GM23338 (cell line): ENCODE measurements at regions not wholly inside any gene's neighbourhood (a gene's known extent, or its start where the extent isn't known, plus 50 kb on each side); places are given as distances from the start of the nearest gene placed in this dataset.

ENCODE experiments used
- ATAC-seq: fragments of 200-7000 bp; cut with Tn5 transposase; 3 replicates; pipeline ENCODE4 v1.9.1; 2020
- DNase-seq: peaks from one replicate; pipeline ENCODE4 v3.0.0-alpha.2; 2015; ENCODE audit warnings: low spot score
- H2AFZ ChIP-seq: fragments of 200-600 bp; sonication (generic); 2 replicates; pipeline ENCODE4 v1.8.0; 2016; ENCODE audit warnings: antibody characterized with exemption, mild to moderate bottlenecking, moderate library complexity
- H3F3A ChIP-seq: fragments of 200-600 bp; sonication (generic); replicated peaks from 2 replicates; pipeline ENCODE4 v1.8.0; 2017; ENCODE audit warnings: antibody characterized with exemption, mixed run types, low read depth
- H3K27ac ChIP-seq: fragments of 200-600 bp; sonication (generic); 2 replicates; pipeline ENCODE4 v1.6.1; 2016; ENCODE audit warnings: low read depth
- H3K27me3 ChIP-seq: fragments of 200-600 bp; sonication (generic); 2 replicates; pipeline ENCODE4 v1.8.0; 2016; ENCODE audit warnings: mild to moderate bottlenecking, mixed run types, moderate library complexity; ENCODE audit not compliant: insufficient read depth
- H3K36me3 ChIP-seq: fragments of 200-600 bp; sonication (generic); 2 replicates; pipeline ENCODE4 v1.8.0; 2016; ENCODE audit warnings: mild to moderate bottlenecking; ENCODE audit not compliant: insufficient read depth
- H3K4me1 ChIP-seq: fragments of 200-600 bp; sonication (generic); 2 replicates; pipeline ENCODE4 v1.8.0; 2016; ENCODE audit warnings: mild to moderate bottlenecking, moderate library complexity; ENCODE audit not compliant: insufficient read depth
- H3K4me2 ChIP-seq: fragments of 200-600 bp; sonication (generic); 2 replicates; pipeline ENCODE4 v1.7.1; 2017; ENCODE audit warnings: mixed run types
- H3K4me3 ChIP-seq: fragments of 200-600 bp; sonication (generic); 2 replicates; pipeline ENCODE4 v1.6.1; 2016; ENCODE audit warnings: mixed run types
- H3K79me2 ChIP-seq: fragments of 200-600 bp; sonication (generic); replicated peaks from 2 replicates; pipeline ENCODE4 v1.8.0; 2017; ENCODE audit warnings: mild to moderate bottlenecking; ENCODE audit not compliant: insufficient read depth
- H3K9me2 ChIP-seq: fragments of 200-600 bp; sonication (generic); 2 replicates; pipeline ENCODE4 v1.8.0; 2017; ENCODE audit not compliant: insufficient read depth
- H4K20me1 ChIP-seq: fragments of 200-600 bp; sonication (generic); replicated peaks from 2 replicates; pipeline ENCODE4 v1.8.0; 2017; ENCODE audit warnings: mild to moderate bottlenecking; ENCODE audit not compliant: insufficient read depth
- H3K27ac Mint-ChIP-seq: 2 replicates; pipeline ENCODE4 v1.8.0; 2020; ENCODE audit warnings: inconsistent platforms, mild to moderate bottlenecking, moderate library complexity, mixed read lengths
- H3K27me3 Mint-ChIP-seq: 3 replicates; pipeline ENCODE4 v1.8.0; 2022; ENCODE audit warnings: low read depth, mild to moderate bottlenecking, moderate library complexity, mixed read lengths, inconsistent platforms; ENCODE audit not compliant: insufficient read depth, poor library complexity
- H3K36me3 Mint-ChIP-seq: 3 replicates; pipeline ENCODE4 v1.8.0; 2021; ENCODE audit warnings: low read depth, mild to moderate bottlenecking, inconsistent platforms, moderate library complexity, mixed read lengths
- H3K4me1 Mint-ChIP-seq: 3 replicates; pipeline ENCODE4 v1.8.0; 2020; ENCODE audit warnings: mild to moderate bottlenecking, inconsistent platforms, mixed read lengths
- H3K4me3 Mint-ChIP-seq: 3 replicates; pipeline ENCODE4 v1.8.0; 2021; ENCODE audit warnings: moderate library complexity, mild to moderate bottlenecking, inconsistent platforms, mixed read lengths
- H3K9me3 Mint-ChIP-seq: 3 replicates; pipeline ENCODE4 v1.8.0; 2020; ENCODE audit warnings: moderate library complexity, mild to moderate bottlenecking, inconsistent platforms, mixed read lengths
- EZH2 ChIP-seq: fragments of 200-600 bp; sonication (generic); IDR thresholded peaks from one replicate; pipeline ENCODE4 v1.8.0; 2017; ENCODE audit warnings: antibody characterized with exemption, mild to moderate bottlenecking, low read depth; ENCODE audit not compliant: unreplicated experiment
- EZH2phosphoT487 ChIP-seq: fragments of 200-600 bp; sonication (generic); IDR thresholded peaks from one replicate; pipeline ENCODE4 v1.8.1; 2018; ENCODE audit warnings: antibody characterized with exemption; ENCODE audit not compliant: unreplicated experiment
- NANOG ChIP-seq: IDR thresholded peaks from 2 replicates; pipeline ENCODE4 v1.6.1; 2016; ENCODE audit warnings: antibody characterized with exemption, borderline replicate concordance
- POLR2AphosphoS5 ChIP-seq: IDR thresholded peaks from 2 replicates; pipeline ENCODE4 v1.6.1; 2016; ENCODE audit warnings: antibody characterized with exemption, low read depth
- STAT1 ChIP-seq: IDR thresholded peaks from one replicate; pipeline ENCODE4 v1.6.1; 2016; ENCODE audit warnings: antibody characterized with exemption; ENCODE audit not compliant: unreplicated experiment
- ZNF114 ChIP-seq: fragments of 250-450 bp; sonication (Bioruptor Pico); IDR thresholded peaks from 2 replicates; pipeline ENCODE4 v1.5.0; 2020; ENCODE audit warnings: mild to moderate bottlenecking, moderate library complexity
- ZNF331 ChIP-seq: fragments of 250-450 bp; sonication (Bioruptor Pico); IDR thresholded peaks from 2 replicates; pipeline ENCODE4 v1.5.0; 2020; ENCODE audit warnings: low read depth, mild to moderate bottlenecking, moderate library complexity
- TF ChIP-seq, protein P1 (sequence below): fragments of 250-450 bp; sonication (Bioruptor Pico); IDR thresholded peaks from 2 replicates; pipeline ENCODE4 v1.5.0; 2020; ENCODE audit warnings: mild to moderate bottlenecking, moderate library complexity
- TF ChIP-seq, protein P2 (sequence below), 2 experiments: fragments of 200-600 bp in 1 of 2; sonication (generic) in 1 of 2; conservative IDR thresholded peaks; 2 replicates each; pipeline versions ENCODE4 v1.5.1 to v1.6.1; 2016 to 2017; ENCODE audit warnings: antibody characterized with exemption in 2 of 2, low read depth in 2 of 2, mild to moderate bottlenecking in 2 of 2, moderate library complexity in 1 of 2

DNA sequence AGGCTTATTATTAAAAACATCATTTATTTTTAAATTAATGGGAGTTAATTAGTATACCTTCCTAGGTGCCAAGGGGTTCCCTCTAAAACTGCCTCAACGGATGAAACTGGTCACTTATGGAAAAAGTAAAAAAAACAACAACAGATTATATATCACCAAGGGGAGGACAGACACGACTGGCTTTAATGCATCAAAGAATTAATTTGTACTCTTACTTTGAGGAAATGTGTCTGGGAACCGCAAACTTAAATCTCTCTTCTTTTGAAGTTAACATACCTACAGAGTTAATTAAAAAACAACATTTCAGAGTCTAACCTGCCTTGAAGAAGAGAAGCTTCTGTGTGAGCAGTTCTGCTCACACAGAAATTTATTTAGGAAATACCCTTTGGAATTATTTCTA lies 354.6 kb downstream of the LRRC70 start (continued):
- TF ChIP-seq, protein P1, sequence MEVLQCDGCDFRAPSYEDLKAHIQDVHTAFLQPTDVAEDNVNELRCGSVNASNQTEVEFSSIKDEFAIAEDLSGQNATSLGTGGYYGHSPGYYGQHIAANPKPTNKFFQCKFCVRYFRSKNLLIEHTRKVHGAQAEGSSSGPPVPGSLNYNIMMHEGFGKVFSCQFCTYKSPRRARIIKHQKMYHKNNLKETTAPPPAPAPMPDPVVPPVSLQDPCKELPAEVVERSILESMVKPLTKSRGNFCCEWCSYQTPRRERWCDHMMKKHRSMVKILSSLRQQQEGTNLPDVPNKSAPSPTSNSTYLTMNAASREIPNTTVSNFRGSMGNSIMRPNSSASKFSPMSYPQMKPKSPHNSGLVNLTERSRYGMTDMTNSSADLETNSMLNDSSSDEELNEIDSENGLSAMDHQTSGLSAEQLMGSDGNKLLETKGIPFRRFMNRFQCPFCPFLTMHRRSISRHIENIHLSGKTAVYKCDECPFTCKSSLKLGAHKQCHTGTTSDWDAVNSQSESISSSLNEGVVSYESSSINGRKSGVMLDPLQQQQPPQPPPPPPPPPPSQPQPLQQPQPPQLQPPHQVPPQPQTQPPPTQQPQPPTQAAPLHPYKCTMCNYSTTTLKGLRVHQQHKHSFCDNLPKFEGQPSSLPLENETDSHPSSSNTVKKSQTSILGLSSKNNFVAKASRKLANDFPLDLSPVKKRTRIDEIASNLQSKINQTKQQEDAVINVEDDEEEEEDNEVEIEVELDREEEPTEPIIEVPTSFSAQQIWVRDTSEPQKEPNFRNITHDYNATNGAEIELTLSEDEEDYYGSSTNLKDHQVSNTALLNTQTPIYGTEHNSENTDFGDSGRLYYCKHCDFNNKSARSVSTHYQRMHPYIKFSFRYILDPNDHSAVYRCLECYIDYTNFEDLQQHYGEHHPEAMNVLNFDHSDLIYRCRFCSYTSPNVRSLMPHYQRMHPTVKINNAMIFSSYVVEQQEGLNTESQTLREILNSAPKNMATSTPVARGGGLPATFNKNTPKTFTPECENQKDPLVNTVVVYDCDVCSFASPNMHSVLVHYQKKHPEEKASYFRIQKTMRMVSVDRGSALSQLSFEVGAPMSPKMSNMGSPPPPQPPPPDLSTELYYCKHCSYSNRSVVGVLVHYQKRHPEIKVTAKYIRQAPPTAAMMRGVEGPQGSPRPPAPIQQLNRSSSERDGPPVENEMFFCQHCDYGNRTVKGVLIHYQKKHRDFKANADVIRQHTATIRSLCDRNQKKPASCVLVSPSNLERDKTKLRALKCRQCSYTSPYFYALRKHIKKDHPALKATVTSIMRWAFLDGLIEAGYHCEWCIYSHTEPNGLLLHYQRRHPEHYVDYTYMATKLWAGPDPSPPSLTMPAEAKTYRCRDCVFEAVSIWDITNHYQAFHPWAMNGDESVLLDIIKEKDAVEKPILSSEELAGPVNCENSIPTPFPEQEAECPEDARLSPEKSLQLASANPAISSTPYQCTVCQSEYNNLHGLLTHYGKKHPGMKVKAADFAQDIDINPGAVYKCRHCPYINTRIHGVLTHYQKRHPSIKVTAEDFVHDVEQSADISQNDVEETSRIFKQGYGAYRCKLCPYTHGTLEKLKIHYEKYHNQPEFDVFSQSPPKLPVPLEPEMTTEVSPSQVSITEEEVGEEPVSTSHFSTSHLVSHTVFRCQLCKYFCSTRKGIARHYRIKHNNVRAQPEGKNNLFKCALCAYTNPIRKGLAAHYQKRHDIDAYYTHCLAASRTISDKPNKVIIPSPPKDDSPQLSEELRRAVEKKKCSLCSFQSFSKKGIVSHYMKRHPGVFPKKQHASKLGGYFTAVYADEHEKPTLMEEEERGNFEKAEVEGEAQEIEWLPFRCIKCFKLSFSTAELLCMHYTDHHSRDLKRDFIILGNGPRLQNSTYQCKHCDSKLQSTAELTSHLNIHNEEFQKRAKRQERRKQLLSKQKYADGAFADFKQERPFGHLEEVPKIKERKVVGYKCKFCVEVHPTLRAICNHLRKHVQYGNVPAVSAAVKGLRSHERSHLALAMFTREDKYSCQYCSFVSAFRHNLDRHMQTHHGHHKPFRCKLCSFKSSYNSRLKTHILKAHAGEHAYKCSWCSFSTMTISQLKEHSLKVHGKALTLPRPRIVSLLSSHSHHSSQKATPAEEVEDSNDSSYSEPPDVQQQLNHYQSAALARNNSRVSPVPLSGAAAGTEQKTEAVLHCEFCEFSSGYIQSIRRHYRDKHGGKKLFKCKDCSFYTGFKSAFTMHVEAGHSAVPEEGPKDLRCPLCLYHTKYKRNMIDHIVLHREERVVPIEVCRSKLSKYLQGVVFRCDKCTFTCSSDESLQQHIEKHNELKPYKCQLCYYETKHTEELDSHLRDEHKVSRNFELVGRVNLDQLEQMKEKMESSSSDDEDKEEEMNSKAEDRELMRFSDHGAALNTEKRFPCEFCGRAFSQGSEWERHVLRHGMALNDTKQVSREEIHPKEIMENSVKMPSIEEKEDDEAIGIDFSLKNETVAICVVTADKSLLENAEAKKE (CRISPR knock-in tag): no peak

DNA sequence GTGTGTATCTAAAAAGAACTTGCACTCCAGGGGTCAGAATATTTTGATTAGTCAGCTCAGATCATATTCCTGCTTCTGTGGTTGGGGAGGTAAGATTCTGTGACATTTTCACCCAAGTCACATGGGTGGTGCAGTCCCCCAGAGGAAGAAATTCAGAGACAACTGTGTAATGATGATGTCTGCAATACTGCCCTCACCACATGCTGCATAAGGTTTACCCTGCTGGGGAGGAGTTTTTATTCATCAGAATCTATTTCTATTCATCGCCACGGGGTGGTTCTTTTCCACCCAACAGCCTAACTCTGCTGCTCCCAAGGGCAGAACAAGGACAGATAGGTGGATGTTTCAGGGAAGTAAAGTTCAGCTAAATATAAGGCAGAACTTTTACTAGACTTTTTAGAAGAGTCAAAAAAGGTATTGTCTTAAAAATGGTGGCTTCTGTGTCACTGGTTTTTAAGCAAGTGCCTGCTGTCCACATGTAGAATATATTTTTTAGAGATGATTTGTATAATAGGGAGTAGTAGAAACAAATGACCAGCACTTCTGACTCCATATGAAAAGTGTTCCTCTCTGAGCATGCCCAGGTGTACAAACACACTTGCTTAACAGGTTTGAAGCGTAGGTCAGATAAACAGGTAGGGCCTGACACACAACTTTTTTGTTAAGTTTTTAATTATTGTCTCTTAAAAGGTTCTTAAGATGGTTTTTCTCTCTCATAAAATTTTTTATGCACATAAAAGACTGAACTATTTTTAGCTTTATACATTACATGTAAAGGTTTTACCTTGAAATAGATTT lies 352.7 kb downstream of the LRRC70 start:
- 0 out of 2 replicates have a peak overlapping the region, but pooled peaks have one; percentile 56 for H2AFZ ChIP-seq
- H3K4me2 ChIP-seq: no peak overlapping the region
- H3K4me1 ChIP-seq: no peaks in the 10 kb centered on the region
- H3K4me3 Mint-ChIP-seq: no peak overlapping the region
- no peaks in the 10 kb centered on the region; the same call in 1 of the 3 replicates for H3K9me3 Mint-ChIP-seq
- no peaks in the 10 kb centered on the region for H3K36me3 ChIP-seq
- no peaks in the 10 kb centered on the region for H3K27me3 ChIP-seq
- no peaks in the 10 kb centered on the region for H3K79me2 ChIP-seq
- no peaks in the 10 kb centered on the region for H3K27me3 Mint-ChIP-seq
- no peaks in the 10 kb centered on the region for H3K9me2 ChIP-seq
- H4K20me1 ChIP-seq: no peaks in the 10 kb centered on the region
- no peaks in the 10 kb centered on the region for H3F3A ChIP-seq
- ATAC-seq: no peak
- H3K36me3 Mint-ChIP-seq: no peaks in the 10 kb centered on the region
- no peaks in the 10 kb centered on the region for H3K4me1 Mint-ChIP-seq
- no peak overlapping the region for H3K4me3 ChIP-seq
- no peak overlapping the region for H3K27ac Mint-ChIP-seq
- no peak overlapping the region for H3K27ac ChIP-seq
- no peak for DNase-seq
- TF ChIP-seq NANOG (no peak), ZNF331 (CRISPR knock-in tag) (no peak), EZH2 (no peak), EZH2phosphoT487 (no peak), ZNF114 (CRISPR knock-in tag) (no peak), POLR2AphosphoS5 (no peak), STAT1 (no peak)
- TF ChIP-seq, protein P2, sequence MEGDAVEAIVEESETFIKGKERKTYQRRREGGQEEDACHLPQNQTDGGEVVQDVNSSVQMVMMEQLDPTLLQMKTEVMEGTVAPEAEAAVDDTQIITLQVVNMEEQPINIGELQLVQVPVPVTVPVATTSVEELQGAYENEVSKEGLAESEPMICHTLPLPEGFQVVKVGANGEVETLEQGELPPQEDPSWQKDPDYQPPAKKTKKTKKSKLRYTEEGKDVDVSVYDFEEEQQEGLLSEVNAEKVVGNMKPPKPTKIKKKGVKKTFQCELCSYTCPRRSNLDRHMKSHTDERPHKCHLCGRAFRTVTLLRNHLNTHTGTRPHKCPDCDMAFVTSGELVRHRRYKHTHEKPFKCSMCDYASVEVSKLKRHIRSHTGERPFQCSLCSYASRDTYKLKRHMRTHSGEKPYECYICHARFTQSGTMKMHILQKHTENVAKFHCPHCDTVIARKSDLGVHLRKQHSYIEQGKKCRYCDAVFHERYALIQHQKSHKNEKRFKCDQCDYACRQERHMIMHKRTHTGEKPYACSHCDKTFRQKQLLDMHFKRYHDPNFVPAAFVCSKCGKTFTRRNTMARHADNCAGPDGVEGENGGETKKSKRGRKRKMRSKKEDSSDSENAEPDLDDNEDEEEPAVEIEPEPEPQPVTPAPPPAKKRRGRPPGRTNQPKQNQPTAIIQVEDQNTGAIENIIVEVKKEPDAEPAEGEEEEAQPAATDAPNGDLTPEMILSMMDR (conservative IDR thresholded peaks at IDR 0.05; ENCODE audit: low read depth in 2 of 2): no peak
